Fibroblast of skin of back (primary cell): ENCODE measurements at regions not wholly inside any gene's neighbourhood (a gene's known extent, or its start where the extent isn't known, plus 50 kb on each side); places are given as distances from the start of the nearest gene placed in this dataset.

ENCODE experiments used
- DNase-seq: peaks from one replicate; pipeline ENCODE4 v3.0.0-alpha.2; 2013

DNA sequence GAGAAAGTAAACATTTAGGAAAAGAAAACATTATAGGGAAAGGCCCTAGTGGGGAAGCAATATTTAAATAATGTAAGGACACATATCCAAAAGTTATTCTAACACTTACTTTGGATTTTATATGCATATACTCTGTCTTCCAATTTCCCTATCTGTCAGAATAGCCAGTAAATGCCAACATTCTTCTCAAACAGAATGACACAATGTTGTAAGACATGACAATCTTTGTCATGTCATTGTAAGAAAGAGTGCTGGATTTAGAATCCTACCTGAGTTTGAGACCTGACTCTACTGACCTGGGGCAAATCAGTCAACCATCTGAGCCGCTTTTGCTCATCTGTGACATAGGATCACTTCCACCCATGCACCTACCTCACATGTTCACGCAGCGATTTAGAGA, 198.3 kb downstream of the PHLDA1 start:
- no peak for DNase-seq

DNA sequence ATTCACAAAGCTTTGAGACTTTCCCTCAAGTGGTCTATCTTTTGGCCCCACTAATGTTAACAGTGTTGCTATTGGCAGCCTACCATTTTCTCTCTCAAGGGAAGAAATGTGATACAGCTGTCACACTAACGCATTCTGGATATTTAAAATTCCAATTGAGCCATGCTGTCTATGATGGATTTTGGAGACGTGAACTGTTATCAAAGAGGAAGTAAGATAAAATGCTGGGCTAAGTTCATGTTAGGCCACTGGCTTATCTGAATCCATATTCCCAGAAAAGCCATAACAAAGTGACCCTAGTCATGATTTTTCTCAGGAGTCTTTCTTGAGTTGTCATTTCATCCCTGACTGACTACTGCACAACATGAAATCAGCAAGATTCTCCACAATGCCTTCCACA, 200.2 kb downstream of the PHLDA1 start:
- peak; percentile 53 for DNase-seq

DNA sequence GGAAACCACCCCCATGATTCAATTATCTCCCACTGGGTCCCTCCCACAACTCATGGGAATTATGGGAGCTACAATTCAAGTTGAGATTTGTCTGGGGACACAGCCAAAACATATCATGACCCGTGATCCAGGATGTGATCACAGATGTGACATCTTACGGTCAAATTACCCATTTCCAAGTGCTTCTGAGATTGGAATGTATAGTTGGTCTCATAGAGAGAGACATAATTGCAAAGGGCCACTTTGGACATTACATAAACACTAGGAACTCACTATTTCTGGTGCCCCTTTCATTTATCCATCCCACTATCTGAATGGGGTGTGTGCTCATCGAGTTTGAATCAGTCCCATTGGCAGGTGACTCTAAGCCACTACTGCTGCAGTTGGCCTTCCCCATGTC, 204.5 kb downstream of the PHLDA1 start:
- DNase-seq: no peak

DNA sequence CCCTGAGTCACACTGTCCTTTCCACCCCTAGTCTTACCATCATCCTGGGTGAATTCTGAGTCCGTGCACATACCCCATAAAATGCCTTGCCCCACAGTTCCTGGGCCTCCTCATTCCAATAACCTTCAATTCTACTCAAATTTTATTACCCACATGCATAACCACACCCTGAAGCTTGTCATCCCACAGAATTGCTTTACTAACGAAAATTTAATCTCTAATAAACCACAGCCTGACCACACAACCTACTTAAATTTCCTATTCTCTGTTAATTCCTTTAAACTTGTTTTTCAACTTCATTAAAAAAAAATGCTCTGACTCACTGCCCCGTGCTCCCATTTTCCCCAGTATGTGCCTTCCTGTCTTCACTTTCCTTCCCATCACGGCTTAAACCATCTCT, 205.9 kb downstream of the PHLDA1 start:
- peak; percentile 88 for DNase-seq

DNA sequence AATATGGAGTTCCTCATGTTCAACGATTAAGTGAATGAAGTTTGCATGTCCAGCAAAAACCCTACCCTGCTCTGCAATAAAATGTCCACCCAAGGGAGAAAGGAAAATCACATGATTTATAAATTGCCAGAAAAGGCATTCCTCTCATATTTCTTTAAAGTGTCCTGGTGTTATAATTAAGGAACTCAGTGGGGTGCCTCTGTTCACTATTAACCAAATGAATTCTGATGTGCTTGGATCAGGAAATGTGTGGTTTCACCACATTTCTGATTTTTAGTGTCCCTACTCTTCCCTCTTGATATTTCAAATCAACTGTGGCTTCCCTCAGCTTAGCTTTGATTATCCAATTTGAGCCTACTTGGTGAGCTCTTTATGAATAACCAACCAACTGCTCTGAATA, 208.1 kb downstream of the PHLDA1 start:
- peak; percentile 56 for DNase-seq

DNA sequence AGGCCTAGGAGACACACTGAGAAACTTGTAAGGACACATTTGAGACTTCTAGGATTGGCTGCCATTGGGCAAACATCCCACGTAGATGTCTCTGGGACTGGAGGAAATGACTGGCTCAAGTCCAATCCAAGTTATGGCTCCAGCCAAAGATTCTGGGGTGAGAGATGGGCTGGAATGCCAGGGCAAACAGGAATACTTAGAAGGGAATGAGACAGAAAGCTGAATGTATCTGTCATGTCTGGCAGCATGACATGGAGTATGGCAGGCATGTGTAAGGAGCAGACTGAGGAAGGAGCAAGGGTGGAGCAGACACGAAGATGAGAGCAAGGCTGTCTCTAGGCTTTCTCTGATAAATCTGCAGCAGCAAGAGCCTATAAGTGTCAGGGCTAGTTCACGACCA, 209.2 kb downstream of the PHLDA1 start:
- DNase-seq: peak; percentile 44

DNA sequence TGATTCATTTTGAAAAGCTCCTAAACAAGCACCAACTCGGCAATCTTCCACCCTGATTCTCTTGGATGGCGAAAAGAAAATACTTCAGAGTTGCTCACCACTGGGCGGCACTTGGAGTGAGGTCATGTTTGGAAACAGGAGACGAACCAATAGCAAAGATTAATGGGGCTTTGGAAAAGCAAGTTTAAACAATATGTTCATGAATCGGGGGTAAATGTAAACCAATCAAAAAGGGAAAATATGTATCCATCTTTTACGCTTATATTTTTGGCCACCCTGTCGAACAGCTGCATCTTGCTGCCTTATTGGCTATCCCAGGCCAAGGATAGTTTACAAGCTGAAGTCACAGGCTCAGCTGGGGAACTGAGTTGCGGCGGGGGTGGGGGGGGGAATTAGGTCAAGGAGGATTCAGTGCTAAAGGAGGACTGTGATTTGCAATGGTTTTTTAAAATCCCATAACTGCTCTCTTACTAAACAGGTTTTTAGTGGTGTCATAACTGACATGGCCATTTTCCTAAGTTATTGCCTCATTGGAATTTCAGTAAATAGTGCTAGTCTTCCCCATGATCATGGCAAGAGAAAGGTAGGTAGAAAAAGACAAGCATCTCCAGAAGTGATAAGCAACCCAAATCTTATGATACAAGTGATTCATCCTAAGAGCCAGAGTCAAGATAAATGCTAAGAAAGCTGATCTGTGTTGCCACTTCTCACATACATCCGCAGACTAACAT, 210.6 kb downstream of the PHLDA1 start:
- peak; percentile 55 for DNase-seq

DNA sequence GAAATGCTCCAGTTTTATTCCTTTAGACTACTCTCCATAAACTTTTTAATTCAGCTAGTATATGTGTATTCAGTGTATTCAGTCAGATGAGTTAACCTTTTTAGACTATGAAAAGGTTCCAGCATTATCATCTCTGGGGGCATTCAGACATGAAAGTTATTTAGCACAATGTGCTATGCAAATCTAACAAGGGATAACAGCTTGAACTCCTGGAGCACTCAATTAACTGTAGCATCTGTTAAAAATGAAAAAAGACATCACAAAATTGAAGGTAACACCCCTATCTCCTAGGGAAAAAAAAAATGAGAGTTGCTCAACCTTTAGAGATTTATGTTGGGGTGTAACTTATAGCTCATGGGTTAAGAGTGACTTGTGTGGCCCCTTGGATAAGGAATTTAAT, 211.5 kb downstream of the PHLDA1 start:
- DNase-seq: no peak

DNA sequence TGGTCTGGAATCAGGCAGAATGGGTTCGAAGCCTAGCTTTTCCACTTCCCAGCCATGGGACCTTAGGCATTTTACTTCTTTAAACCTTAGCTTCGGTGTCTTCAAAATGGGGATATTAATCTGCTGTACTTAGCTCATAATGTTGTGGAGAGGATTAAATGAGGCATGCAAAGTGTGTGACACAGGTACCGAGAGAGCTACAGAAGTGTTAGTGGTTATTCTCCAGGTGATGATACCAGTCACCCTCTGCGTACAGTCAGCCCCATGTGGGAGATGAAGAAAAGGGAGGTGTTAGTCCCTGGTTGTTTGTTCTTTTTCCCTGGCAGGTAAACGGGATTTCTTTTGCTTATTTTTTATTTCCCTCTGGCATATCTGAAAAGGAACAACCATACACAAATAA, 212.1 kb downstream of the PHLDA1 start:
- no peak for DNase-seq

DNA sequence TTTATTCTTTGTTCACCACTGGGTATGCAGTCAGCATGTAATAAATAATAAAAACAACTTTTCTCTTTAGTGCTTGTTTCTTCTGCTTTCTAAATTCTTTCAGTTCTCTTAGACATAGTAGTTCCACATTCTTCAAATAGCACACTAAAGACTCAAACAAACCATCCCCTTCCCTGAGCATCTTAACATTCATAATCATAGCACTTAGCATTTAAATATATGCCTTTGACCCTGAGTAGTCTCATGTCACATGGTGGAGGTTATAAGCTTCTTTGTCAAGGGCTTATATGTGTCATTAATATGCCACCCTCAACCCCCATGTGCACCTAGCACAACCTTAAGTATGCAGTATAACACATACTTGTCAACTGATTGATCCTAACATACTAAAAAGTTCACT, 212.7 kb downstream of the PHLDA1 start:
- peak; percentile 63 for DNase-seq

DNA sequence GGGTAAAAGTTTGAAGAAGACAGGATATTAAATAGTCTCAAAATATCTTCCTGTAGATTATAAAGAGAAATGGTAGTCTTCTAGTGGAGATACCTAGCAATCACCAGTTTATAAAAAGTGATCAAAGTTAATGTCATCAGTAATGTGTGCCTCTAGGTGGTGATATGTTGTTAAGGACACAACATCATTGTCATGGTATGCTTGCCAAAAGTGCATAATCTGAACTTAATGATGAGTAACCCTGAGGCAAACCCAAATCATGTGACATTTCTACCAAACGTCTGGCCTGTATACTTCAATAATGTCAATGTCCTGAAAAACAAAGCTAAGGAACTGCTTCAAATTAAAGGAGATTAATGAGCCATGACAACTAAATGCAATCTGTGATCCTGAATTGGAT, 214.7 kb downstream of the PHLDA1 start:
- peak; percentile 73 for DNase-seq

DNA sequence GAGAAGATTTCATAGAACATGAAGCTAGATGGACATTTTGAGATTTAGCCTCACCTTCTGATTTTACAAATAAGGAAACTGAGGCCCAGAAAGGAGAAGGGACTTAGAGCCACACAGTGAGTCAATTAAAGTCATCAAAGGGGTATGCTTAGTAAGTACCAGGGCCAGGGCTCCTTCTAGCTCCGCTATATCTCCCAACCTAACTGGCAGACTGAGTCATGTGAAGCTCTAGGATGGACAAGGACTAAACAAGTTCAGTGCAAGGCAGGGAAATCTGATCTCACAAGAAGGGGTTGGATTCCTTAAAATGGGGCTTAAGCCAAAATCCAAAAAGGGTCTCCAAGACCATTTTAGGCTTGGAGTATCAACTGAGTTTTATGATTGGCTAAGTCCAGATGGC, 215.8 kb downstream of the PHLDA1 start:
- no peak for DNase-seq

DNA sequence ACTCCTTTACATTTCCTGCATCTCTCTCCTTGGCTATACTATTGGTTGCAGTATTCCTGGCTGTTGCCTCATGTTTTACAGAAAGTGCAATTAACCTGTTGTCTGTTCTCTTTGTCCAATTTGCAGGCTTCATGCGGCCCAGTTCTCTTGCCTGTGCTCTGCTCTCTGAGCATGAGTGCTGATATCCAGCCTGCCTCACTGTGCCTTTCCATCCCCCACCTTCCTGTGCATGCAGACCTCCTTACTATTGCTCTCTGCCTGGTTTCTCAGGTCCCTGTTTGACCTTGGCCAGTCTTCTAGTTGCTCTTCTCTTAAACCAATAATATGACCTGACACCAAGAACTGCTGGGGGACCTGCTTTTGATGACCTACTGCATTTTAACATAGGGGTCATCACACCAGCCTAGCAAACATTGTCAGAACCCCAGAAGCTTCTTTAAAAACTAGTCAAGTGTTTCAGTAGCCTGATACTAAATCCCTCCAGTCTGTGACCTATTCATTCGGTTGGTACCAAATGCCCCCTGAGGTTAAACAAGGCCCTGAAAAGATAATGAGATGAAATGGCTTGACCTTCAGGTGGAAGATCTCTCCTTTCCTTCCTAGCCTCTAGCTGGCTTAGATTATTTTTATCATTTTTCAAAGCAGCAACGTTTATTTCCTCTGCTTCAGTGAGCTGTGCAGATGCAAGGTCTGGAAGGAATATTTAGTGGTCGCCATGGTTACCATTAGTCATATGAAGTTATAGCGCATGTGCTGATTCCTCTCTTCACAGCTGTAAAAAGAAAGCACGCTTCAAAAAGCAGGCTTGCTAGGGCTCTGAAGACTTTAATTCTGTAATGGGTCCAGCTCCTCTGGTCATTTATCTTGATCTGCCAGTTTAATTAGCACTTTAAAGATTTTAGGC, 216.5 kb downstream of the PHLDA1 start:
- peak; percentile 92 for DNase-seq

DNA sequence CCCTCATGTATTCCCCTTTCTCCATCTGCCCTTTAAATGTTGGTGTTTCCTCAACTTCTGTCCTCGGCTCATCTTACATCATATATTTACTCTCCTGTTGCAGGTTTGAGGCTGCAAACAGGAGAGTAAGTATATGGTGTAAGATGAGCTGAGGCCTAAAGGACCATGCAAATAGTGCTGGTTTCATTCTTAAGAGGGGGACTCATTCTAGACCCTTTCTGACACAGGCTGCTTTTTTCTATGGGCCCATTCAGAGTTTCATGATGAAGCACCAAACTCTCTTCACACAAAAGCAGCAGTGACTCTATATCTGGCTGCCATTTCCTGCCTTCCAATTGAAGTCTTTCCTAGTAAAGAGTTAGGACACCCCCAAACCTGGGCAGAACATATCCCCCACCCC, 218.5 kb downstream of the PHLDA1 start:
- no peak for DNase-seq

DNA sequence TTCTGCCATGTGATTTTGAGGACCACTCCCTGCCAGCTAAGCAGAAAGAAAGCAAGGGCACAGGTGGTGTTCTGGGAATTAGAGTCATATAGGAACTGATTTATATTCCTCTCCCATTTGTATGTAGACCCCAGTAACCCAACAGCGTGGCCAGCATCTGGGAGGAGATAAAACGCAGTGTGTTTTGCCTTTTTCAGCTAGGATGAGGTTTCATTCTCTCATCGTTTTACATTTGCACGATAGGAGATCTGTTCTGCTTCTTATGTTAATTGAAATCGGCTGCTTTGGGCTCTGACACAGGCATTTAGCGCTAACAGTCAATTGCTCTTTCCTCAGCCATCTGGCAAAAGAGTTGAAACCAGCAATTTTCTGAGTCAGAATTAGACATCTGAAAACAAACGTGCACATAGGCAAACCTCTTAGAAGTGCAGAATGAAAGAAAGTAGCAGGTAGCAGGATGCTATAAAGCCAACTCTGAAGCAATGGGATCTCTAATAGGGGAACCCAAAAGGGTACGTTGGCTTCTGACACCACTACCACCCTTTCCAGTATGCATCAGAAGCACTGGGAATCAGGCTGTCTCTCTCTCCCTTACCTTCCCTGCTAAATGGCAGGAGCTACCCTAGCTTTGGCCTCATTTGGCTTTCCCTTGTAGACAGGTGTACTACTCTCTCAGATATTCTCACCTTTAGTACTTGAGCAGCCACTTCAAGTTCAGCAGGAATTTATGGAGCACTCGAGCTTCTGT, 219.1 kb downstream of the PHLDA1 start:
- peak; percentile 47 for DNase-seq

DNA sequence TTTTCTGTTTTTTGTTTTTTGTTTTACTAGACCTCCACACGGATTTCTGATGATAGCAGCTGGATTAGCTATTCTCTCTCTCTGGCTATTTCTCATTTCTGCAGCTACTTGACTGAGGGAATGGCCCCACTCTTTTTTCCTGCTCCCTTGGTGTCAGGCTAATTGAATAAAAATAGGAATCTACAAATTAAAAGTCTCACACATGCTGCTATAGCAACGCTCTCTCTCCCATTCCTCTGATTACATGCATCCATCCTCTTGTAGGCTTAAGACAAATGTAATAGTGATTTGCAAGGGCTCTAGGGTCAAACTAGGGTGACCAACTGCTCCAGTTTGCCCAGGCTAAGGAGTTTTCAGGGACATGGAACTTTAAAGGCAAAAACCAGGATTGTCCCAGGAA, 221.8 kb downstream of the PHLDA1 start:
- no peak for DNase-seq

DNA sequence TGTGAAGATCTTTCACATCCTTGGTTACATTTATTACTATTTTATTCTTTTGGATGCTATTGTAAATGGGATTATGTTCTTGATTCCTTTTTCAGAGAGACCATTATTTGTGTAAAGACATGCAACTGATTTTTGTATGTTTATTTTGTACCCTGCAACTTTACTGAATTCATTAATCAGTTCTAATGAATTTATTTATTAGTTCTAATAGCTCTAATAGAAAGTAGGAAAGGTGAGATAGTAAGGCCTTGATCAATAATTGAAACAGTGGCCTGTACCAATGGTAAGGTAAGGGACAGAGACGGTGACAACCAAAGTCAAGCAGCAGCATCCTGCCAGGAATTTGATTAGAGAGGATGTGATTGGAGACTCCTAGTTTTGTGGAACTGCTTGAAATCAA, 224.1 kb downstream of the PHLDA1 start:
- DNase-seq: no peak

DNA sequence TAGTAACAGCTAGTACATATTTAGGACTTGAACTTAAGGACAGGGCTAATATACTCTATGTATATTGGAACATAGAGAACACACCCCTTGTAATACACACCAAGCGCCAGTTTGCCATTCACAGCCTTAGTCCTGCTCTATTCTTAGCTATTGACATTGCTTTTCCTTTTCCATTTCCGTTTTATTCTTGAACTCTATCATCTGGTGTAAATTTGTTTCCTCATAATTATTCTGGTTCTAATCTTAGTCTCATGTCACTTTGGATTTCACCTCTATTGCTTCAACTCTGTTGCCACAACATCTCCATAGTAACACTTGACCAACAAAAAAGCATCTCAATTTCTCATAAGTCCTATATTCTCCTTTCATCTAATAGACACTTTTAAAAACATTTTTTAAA, 225.7 kb downstream of the PHLDA1 start:
- no peak for DNase-seq

DNA sequence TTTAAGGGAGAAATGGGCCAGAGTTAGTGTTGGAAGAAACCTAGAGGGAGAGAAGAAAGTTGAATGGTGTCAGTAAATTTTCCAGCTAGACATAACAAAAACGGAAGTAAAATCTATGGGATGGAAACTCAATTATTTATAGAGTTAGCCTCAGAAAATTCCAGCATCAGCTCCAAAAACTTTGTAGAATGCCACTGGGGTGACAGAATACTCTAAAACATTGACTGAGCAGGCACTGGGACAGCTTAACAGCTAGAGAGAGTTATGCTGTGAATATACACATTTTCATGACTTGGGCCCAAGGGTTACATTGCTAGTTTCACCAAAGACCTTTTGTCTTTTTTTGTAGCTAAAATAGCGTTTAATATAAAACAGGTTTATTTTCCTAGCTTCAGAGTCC, 226.3 kb downstream of the PHLDA1 start:
- peak; percentile 20 for DNase-seq

DNA sequence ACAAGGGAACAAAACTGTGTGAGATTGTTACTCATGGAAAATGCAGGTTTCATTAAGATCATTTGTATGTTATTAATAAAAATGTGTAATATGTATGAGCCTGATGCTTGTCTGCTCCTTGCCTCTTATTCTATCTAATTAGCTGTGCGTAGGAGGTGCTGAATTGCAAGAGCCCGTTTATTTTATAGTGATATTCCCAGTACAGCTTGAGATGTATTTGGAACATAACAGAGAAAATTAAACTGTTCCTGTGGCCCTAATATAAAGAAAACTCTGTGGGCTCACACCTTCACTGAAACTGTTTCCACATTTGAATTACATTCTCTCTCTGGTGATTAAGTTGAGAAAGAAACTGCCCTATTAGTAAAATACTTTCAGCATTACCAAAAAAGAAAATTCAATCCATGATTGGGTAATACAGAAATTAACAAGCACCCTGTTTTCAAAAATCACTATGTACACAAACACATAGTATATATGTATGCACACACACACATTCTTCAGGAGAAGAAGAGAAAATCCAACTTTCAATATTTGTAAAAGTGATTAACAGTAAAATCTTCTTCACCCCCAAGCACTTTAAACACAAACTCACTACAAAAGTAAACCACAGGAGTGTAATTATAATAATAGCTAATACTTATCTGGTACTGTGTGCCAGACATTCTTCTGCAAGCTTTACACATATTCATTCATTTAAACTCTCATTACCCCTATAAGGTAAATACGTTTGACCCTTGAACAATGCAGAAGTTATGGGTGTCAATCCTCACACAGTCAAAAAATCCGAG, 233.2 kb downstream of the PHLDA1 start:
- DNase-seq: no peak

DNA sequence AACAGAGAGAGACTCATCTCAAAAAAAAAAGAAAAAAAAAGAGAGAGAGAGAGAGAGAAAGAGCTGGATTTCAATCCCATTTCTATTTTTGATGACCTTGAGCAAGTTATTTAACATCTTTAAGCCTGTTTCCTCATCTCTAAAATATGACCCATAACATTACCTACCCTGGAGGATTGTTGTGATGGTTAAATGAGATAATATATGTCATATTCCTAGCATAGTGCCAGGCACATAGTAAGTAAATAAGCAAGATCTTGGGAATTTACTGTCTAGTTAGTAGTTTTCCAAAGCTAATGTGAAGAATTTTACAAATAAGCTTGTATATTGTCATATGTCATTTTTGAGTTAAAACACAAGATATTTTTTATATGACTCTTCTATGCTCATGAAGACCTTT, 236.5 kb downstream of the PHLDA1 start:
- no peak for DNase-seq

DNA sequence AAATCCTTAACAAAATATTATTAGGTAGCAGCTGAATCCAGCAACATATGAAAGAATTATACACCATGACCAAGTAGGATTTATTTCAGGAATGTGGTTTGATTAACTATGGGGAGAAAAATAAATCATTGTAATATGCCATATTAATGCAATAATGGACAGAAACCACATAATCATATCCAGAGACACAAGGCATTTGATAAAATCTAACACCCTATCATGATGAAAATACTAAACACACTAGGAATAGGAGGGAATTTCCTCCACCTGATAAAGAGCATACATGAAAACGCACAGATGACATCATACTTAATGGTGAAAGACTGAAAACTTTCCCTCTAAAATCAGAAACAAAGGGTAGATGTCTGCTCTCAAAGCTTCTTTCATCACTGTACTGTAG, 238.9 kb downstream of the PHLDA1 start:
- no peak for DNase-seq

DNA sequence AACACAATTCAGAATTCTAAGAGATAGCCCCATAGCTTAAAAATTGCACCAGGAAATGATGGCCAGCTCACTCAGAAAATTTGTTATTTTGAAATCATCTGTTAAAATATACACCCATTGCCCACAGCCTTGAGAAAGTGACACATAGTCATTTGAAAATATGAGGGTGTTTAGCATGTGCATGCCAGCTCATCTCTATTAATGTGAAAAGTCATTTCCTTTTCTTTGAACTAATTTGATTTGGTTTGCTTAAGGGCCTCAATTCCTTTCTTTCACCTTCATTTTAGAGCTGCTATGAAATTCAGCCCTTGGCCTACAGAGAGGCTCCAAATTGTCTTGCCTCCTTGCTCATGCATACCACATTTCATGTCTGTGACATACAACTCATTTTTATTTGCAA, 241.4 kb downstream of the PHLDA1 start:
- DNase-seq: peak; percentile 26
